Fibroblast of the conjunctiva (primary cell): ENCODE measurements at regions not wholly inside any gene's neighbourhood (a gene's known extent, or its start where the extent isn't known, plus 50 kb on each side); places are given as distances from the start of the nearest gene placed in this dataset.
"Not testable (repeated sequence)": the region's sequence is repeated elsewhere in the genome, so short reads cannot be mapped to it uniquely, and the experiment has no call there.

Experiments used
- DNase-seq: peaks from one replicate; pipeline ENCODE4 v3.0.0-alpha.2; 2010; ENCODE audit warnings: low read depth

GRCh38 chr5:19233573-19233972, 754.4 kb downstream of the CDH18 start:
- DNase-seq: no peak

GRCh38 chr5:19235101-19235584, 752.9 kb downstream of the CDH18 start:
- no peak for DNase-seq

GRCh38 chr5:19240170-19240569, 747.8 kb downstream of the CDH18 start:
- DNase-seq: no peak

GRCh38 chr5:19241690-19242089, 746.3 kb downstream of the CDH18 start:
- DNase-seq: no peak

GRCh38 chr5:19246191-19246590, 741.8 kb downstream of the CDH18 start:
- not testable (repeated sequence) for DNase-seq

- no peak for DNase-seq
Observed at GRCh38 chr5:19247302-19247701, 740.7 kb downstream of the CDH18 start.

- no peak for DNase-seq
Observed at GRCh38 chr5:19256036-19256435, 732.0 kb downstream of the CDH18 start.

GRCh38 chr5:19258686-19259085, 729.3 kb downstream of the CDH18 start:
- no peak for DNase-seq

- DNase-seq: no peak
Observed at GRCh38 chr5:19261879-19262278, 726.1 kb downstream of the CDH18 start.

GRCh38 chr5:19264821-19265220, 723.2 kb downstream of the CDH18 start:
- DNase-seq: no peak

GRCh38 chr5:19266791-19267190, 721.2 kb downstream of the CDH18 start:
- no peak for DNase-seq

GRCh38 chr5:19270153-19270552, 717.8 kb downstream of the CDH18 start:
- no peak for DNase-seq

- DNase-seq: no peak
Observed at GRCh38 chr5:19274578-19274977, 713.4 kb downstream of the CDH18 start.

- no peak for DNase-seq
Observed at GRCh38 chr5:19285286-19285685, 702.7 kb downstream of the CDH18 start.

- DNase-seq: not testable (repeated sequence)
Observed at GRCh38 chr5:19287548-19288277, 700.3 kb downstream of the CDH18 start.

- not testable (repeated sequence) for DNase-seq
Observed at GRCh38 chr5:19288311-19288710, 699.7 kb downstream of the CDH18 start.

GRCh38 chr5:19297934-19298333, 690.1 kb downstream of the CDH18 start:
- no peak for DNase-seq

- DNase-seq: no peak
Observed at GRCh38 chr5:19301271-19301670, 686.7 kb downstream of the CDH18 start.

GRCh38 chr5:19314840-19315239, 673.2 kb downstream of the CDH18 start:
- DNase-seq: no peak

- no peak for DNase-seq
Observed at GRCh38 chr5:19319252-19319651, 668.7 kb downstream of the CDH18 start.

- no peak for DNase-seq
Observed at GRCh38 chr5:19322716-19323485, 665.1 kb downstream of the CDH18 start.

- no peak for DNase-seq
Observed at GRCh38 chr5:19334278-19334677, 653.7 kb downstream of the CDH18 start.

GRCh38 chr5:19342942-19343341, 645.1 kb downstream of the CDH18 start:
- DNase-seq: no peak
